Body of pancreas (tissue), 4 donors: ENCODE measurements at regions not wholly inside any gene's neighbourhood (a gene's known extent, or its start where the extent isn't known, plus 50 kb on each side); places are given as distances from the start of the nearest gene placed in this dataset.

Source experiments
- POLR2A ChIP-seq, 3 donors: fragments of 450-650 bp; IDR thresholded peaks; one replicate each; pipeline ENCODE4 v1.6.1; 2016; ENCODE audit warnings: antibody characterized with exemption in 3 of 3, mild to moderate bottlenecking in 2 of 3
- TF ChIP-seq, protein P1 (sequence below), 7 experiments: fragments of 450-650 bp in 4 of 7; fragments of 200-600 bp in 3 of 7; sonication (generic) in 3 of 7; IDR thresholded peaks; one replicate each; pipeline ENCODE4 v1.5.1; 2016 to 2019; ENCODE audit warnings: antibody characterized with exemption in 7 of 7

DNA sequence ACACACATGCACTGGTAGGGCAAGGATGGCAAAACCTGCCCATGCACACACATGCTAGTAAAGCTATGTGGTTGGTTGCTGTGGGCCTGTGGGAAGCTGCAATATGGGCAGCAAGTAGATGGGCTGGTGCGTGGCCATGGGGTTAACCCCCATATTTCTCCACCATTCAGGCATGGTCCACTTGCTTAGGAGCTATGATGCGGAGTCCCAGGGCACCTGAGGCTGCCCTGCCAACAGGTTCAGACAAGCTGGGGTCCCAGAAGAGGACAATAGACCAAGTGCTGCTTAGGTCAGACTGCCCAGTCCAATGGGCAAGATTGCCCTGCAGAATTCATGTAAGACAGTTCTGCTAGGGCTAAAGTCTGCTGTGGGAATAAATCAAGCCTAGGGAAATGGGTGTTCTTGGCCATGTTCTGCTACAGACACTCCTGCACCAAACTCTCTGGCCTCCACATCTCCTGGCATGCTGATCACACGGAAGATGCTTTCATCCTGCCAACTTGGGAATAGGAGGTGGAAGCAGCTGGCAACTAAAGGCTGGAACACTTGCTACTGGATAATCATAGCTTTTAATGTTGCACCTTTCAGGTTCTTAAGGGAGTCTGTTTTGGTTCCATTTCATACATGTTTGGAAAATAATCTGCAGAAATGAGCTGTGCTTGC lies 646.3 kb upstream of the SLITRK1 start:
- TF ChIP-seq, protein P1, sequence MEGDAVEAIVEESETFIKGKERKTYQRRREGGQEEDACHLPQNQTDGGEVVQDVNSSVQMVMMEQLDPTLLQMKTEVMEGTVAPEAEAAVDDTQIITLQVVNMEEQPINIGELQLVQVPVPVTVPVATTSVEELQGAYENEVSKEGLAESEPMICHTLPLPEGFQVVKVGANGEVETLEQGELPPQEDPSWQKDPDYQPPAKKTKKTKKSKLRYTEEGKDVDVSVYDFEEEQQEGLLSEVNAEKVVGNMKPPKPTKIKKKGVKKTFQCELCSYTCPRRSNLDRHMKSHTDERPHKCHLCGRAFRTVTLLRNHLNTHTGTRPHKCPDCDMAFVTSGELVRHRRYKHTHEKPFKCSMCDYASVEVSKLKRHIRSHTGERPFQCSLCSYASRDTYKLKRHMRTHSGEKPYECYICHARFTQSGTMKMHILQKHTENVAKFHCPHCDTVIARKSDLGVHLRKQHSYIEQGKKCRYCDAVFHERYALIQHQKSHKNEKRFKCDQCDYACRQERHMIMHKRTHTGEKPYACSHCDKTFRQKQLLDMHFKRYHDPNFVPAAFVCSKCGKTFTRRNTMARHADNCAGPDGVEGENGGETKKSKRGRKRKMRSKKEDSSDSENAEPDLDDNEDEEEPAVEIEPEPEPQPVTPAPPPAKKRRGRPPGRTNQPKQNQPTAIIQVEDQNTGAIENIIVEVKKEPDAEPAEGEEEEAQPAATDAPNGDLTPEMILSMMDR (IDR thresholded peaks at IDR 0.05): no peak
- TF ChIP-seq POLR2A (IDR thresholded peaks at IDR 0.05): no peak
